ENCODE measurements at regions not wholly inside any gene's neighbourhood (a gene's known extent, or its start where the extent isn't known, plus 50 kb on each side); places are given as distances from the start of the nearest gene placed in this dataset.

- CTCF ChIA-PET: no interaction called here
- no peaks in the 10 kb centered on the region for H3K9me3 ChIP-seq (ENCODE audit: control insufficient read depth, insufficient read depth, low read length)
- no peak overlapping the region for H3K27ac ChIP-seq (ENCODE audit: low read depth, low read length)
- TF ChIP-seq CTCF (IDR thresholded peaks at IDR 0.05; ENCODE audit: low read depth, low read length): no peak
- H3K27me3 ChIP-seq (ENCODE audit: control insufficient read depth, insufficient read depth, low read length): no peaks in the 10 kb centered on the region
- no peak overlapping the region for H3K4me3 ChIP-seq (ENCODE audit: low read depth, low read length)
- POLR2A ChIA-PET: interaction anchor here (0.6 kb wide), 1 partner anchor 50 kb away, joined by 4 read pairs; no protein-coding TSS in a partner anchor
- no peak for DNase-seq (ENCODE audit: low read depth, low spot score)
Observed at GRCh38 chr4:188804861-188805260, 665.6 kb downstream of the TRIML1 start.

GRCh38 chr4:188811121-188811520, 671.9 kb downstream of the TRIML1 start:
- no peak for TF ChIP-seq CTCF (IDR thresholded peaks at IDR 0.05; ENCODE audit: low read depth, low read length)
- H3K9me3 ChIP-seq (ENCODE audit: control insufficient read depth, insufficient read depth, low read length): no peaks in the 10 kb centered on the region
- DNase-seq (ENCODE audit: low read depth, low spot score): no peak
- H3K27me3 ChIP-seq (ENCODE audit: control insufficient read depth, insufficient read depth, low read length): no peaks in the 10 kb centered on the region
- H3K27ac ChIP-seq (ENCODE audit: low read depth, low read length): no peak overlapping the region
- ChIA-PET POLR2A (no interaction called here), CTCF (no interaction called here)
- H3K4me3 ChIP-seq (ENCODE audit: low read depth, low read length): no peak overlapping the region

- CTCF ChIA-PET: no interaction called here
- Histone ChIP-seq H3K4me3 (ENCODE audit: low read depth, low read length) (no peak overlapping the region), H3K27me3 (ENCODE audit: control insufficient read depth, insufficient read depth, low read length) (no peaks in the 10 kb centered on the region), H3K27ac (ENCODE audit: low read depth, low read length) (no peak overlapping the region), H3K9me3 (ENCODE audit: control insufficient read depth, insufficient read depth, low read length) (no peaks in the 10 kb centered on the region)
- no peak for DNase-seq (ENCODE audit: low read depth, low spot score)
- no peak for TF ChIP-seq CTCF (IDR thresholded peaks at IDR 0.05; ENCODE audit: low read depth, low read length)
- POLR2A ChIA-PET: no interaction called here
Observed at GRCh38 chr4:188812644-188813043, 673.4 kb downstream of the TRIML1 start.

- Histone ChIP-seq H3K27me3 (ENCODE audit: control insufficient read depth, insufficient read depth, low read length) (no peaks in the 10 kb centered on the region), H3K4me3 (ENCODE audit: low read depth, low read length) (no peak overlapping the region), H3K27ac (ENCODE audit: low read depth, low read length) (no peak overlapping the region), H3K9me3 (ENCODE audit: control insufficient read depth, insufficient read depth, low read length) (no peaks in the 10 kb centered on the region)
- ChIA-PET POLR2A (no interaction called here), CTCF (no interaction called here)
- no peak for DNase-seq (ENCODE audit: low read depth, low spot score)
- no peak for TF ChIP-seq CTCF (IDR thresholded peaks at IDR 0.05; ENCODE audit: low read depth, low read length)
Observed at GRCh38 chr4:188818300-188818699, 679.1 kb downstream of the TRIML1 start.

- Histone ChIP-seq H3K9me3 (ENCODE audit: control insufficient read depth, insufficient read depth, low read length) (no peaks in the 10 kb centered on the region), H3K27me3 (ENCODE audit: control insufficient read depth, insufficient read depth, low read length) (no peaks in the 10 kb centered on the region), H3K4me3 (ENCODE audit: low read depth, low read length) (no peak overlapping the region), H3K27ac (ENCODE audit: low read depth, low read length) (no peak overlapping the region)
- POLR2A ChIA-PET: no interaction called here
- no peak for TF ChIP-seq CTCF (IDR thresholded peaks at IDR 0.05; ENCODE audit: low read depth, low read length)
- DNase-seq (ENCODE audit: low read depth, low spot score): no peak
- CTCF ChIA-PET: no interaction called here
Observed at GRCh38 chr4:188819233-188819632, 680.0 kb downstream of the TRIML1 start.

Data from AG04450 (cell line).